Fibroblast of upper back skin (primary cell): ENCODE measurements at regions not wholly inside any gene's neighbourhood (a gene's known extent, or its start where the extent isn't known, plus 50 kb on each side); places are given as distances from the start of the nearest gene placed in this dataset.

ENCODE experiments used
- DNase-seq: peaks from one replicate; pipeline ENCODE4 v3.0.0-alpha.2; 2013

GRCh38 chr16:5379954-5380353 lies 282.4 kb upstream of the EEF2KMT start:
- DNase-seq = no peak

DNA sequence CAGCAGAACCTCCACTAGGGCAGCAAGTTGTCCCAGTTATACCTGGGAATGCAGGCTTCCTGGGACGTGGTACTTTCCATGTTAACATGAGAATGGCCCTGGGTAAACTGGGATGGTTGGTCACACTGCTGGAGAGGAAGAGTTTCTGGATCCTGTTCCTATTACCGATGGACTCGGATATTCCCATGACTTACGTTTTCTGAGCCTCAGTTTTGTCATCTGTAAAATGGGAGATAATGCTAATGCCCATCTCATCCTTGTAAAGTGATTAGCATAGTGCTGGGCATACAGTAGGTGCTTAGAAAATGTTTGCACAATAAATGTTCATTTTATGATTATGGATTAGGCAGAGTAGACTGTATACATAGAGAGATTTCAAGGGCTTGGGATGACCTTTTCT lies 280.9 kb upstream of the EEF2KMT start:
- no peak for DNase-seq

DNA sequence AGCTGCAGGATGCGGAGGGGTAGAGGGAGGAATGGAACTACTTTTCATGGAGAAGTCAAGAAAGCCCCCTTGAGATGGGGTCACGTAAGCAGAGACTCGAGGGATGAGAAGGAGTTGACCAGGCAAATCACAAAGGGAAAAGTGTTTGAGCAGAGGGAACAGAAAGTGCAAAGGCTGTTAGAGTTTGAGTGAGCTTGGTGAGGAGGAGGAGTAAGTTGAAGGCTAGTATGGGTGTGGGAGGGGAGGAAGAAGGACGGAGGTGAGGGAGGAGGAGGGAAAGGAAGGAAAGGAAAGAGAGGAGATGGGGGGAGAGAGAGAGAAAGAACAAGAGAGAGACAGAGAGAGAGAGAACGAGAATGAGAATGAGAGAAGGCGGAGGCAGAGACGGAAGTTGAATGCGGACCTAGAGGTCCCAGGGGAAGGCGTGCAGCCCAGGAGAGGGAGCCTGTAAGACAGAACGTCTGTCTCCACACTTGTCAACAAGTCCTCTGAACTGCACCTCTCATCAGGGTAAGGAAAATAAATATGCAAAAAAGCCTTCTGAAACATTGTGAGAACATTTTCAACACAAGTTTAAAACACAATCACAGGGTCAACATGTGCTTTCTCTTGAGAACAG lies 279.8 kb upstream of the EEF2KMT start:
- DNase-seq = no peak

DNA sequence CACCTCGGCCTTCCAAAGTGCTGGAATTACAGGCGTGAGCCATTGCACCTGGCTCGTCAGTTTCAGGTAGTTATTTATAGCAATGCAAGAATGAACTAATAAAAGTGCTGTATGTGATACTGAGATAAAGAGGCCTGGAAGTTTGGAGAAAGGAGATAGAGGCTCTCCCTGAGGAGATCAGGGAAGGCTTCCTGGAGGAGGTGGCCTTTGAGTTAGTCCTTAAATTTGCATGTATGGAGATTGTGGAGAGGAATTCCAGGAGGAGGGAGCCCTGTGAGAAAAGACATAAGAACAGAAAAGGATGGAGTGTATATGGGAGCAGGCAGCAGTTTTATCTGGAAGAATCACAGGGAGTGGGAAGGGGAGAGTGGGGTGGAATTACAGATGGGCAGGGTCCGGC lies 276.6 kb upstream of the EEF2KMT start:
- no peak for DNase-seq

- no peak for DNase-seq
These were observed 270.4 kb upstream of the EEF2KMT start for GRCh38 chr16:5367951-5368350.

DNA sequence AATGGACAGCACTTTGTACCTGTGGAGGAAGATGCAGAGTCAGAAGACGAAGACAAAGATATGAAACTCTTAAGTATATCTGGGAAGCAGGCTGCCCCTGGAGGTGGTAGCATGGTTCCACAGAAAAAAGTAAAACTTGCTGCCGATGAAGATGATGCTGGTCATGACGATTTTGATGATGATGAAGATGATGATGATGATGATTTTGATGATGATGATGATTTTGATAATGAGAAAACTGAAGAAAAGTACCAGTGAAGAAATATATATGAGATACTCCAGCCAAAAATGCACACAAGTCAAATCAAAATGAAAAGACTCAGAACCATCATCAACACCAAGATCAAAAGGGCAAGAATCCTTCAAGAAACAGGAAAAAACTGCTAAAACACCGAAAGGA lies 268.5 kb upstream of the EEF2KMT start:
- no peak for DNase-seq

DNA sequence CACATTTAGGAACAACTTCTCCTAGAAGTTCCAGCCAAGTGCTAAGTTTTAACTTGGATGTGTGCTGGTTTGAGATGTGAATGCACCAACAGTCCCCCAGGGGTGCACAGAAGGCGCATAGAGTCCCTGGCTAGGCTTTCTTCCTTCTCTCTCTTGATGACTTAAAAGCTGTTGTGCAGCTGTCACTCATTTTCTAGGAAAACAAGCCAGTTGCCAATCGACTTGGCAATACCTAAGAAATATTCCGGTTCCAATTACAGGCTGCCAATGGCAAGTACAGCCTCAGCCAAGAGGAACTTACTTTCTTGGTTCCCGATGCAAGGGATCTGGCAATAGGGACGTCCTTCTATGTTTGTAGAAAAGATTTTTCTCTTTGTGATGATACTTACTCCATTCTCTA lies 266.6 kb upstream of the EEF2KMT start:
- no peak for DNase-seq

DNA sequence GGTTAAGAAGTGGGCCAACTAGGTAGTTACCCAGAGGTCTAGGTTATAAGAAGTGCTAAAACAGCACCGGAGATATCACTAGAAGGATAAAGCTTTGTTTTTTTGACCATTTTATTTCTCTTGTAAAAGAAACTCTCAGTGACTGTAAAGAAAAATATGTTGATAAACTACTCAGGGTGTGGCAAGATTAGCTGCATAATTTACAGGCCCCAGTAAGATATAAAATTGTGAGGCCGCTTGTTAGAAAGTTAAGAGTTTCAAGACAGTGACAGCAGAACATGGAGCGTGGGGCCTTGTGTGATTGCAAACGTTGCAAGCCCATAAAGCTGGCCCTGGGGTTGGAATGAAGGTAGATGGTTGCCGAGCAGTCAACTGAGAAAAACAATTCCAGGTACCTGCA lies 263.7 kb upstream of the EEF2KMT start:
- no peak for DNase-seq

- no peak for DNase-seq
These were observed 257.1 kb upstream of the EEF2KMT start for GRCh38 chr16:5354645-5355044.

GRCh38 chr16:5349670-5350517 lies 252.3 kb upstream of the EEF2KMT start:
- no peak for DNase-seq

DNA sequence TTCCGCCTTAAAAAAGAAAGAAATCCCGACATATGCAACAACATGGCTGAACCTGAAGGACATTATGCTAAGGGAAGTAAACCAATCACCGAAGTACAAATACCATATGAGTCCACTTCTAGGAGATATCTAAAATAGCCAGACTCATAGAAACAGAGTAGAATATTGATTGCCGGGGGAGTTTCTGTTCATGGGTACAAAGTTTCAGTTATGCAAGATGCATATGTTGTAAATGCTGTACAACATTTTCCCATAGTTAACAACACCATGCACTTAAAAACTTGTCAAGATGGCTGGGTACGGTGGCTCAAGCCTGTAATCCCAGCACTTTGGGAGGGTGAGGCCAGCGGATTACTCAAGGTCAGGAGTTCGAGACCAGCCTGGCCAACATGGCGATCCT lies 251.5 kb upstream of the EEF2KMT start:
- DNase-seq = no peak

GRCh38 chr16:5347561-5347960 lies 250.0 kb upstream of the EEF2KMT start:
- DNase-seq = no peak

DNA sequence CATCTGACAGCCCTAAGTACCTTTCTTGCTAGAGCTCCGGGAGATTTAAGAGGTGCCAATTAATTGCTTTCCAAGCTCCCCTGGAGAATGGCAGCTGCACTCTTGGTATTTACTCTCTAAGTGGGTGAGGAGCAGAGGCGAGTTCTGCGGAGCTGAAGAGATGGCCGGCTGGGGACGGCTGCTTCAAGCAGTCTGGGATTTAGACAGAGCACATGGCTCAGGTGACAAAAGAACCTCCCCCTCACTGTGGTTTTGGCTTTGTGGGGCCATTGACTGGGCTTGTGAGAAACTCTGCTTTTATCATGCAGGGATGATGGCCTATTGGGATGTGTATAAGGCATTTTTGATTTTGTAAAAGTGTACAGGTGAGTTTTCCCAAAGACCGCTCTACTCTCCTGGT lies 239.3 kb upstream of the EEF2KMT start:
- DNase-seq = no peak

DNA sequence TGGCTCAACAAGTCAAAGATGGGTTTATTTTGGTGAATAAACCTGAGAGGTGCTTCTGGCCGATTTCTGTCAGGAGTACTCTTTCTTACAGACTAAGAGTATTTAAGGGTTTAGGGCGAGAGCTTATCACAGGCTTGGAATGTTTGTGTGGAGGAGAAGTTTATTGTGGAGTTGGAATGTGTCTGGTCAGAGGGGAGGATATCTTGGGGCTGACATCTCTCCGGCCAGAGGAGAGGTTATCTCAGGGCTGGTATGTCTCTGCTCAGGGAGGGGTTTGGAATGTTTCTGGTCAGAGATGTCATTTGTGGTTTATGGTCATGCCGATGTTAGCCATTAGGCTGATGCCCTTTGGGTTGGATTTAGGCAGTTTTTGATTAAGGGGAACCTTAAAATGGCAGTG lies 236.4 kb upstream of the EEF2KMT start:
- DNase-seq = no peak

DNA sequence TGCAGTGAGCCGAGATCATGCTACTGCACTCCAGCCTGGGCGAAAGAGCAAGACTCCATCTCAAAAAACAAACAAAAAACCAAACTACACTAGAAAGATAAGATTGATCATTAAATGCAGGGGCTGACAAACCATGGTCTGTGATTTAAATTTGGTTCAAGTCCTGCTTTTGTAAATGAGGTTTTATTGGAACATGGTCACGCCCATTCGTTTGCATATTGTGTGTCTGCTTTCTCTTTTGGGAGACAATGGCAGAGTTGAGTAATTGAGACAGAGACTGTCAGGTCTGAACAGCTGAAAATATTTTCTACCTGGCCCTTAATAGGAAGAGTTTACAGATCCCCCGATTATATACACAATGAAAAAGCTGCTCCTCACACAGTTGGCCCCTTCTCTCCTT lies 235.5 kb upstream of the EEF2KMT start:
- DNase-seq = no peak

- DNase-seq = no peak
These were observed 232.5 kb upstream of the EEF2KMT start for GRCh38 chr16:5330058-5330457.

DNA sequence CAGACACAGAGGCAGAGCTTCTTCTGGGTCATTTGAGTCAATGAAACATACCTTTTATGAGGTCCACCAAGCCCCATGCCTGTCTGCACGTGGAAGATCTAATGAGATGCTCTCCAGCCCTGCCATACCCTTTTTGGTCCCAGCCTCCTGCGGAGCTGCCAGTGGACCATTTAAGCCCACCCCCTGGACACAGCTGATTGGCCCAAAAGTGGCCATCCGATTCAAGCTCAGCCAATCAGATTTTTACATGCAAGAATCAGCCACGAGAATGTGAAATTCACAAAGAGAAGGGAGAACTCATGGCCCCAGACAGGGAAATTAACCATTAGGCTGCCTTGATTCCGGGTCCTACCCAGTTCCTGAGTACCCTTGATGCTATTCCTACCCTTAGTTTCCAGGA lies 231.0 kb upstream of the EEF2KMT start:
- DNase-seq = no peak

DNA sequence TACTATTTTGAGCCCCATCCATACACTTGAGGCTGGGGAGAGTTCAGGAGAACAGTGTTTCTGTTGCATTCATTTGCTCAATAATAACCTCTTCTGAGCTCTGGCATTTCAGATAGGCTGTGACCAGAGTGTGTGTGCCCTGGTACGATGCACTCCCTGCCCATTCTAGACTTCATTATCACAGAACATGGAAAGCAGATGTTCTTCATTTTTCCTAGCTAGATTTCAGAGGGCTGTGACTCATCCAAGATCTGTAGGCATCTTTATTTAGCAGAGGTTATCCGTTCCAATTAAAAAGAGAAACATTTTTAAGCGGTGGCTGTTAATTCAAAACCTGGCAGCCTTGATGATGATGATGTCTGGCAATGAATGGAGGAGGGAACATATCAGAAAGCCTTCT lies 228.8 kb upstream of the EEF2KMT start:
- DNase-seq = no peak

DNA sequence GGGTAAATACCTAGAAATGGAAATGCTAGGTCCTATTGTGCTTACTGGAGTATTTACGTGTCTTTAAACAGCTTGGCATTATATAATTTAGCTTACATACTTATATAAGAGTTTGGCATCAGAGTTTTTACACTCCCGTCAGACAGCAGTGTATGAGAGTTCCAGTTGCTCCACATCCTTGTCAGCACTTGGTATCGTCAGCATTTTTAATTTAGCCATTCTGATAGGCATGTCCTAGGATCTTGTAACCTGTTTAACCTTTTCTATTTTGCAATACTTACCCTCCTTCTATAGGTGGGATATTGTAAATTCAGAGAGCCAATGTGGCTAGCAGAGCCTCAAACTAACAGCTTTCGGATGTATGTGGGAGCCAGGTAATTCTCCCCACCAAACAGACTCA lies 228.3 kb upstream of the EEF2KMT start:
- no peak for DNase-seq

DNA sequence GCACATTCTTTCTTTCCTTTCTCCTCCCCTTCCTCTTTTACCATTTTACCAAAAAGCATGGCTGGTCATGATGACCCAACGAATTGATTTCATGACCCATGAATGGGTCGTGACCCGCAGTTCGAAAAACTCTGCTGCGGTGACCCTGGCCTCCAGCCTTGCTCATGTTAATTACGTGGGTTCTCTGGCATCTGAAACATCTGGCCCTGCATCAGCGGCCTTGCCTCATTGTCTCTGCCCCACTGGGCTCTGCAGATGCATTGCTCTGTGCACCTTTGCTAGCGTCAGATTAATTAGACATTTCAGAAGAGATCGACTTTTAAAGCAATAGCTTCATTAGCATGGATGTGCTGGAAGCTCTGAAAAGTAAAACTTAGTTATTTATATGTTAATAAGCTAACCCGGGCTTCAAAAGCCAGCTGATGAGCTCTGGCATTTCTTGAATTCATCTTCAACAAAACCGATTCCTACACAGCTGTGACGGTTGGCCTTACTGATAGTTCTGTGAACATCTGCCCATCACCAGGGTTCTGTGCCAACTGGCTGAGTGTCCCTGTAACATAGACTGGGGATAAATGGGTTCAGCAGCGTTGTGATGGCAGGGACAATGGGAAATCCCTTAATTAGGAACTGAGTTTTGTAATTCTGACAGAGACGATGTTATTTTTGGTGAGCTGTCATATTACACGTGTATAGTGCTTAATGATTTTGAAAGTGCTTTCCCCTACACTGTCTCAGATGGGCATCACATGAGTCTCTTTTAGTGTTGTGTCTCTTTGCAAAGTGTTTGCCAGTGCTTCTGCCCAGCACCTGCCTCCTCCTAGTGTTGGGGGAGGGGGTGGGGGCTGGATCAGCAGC lies 225.9 kb upstream of the EEF2KMT start:
- no peak for DNase-seq

- DNase-seq = peak; percentile 20
These were observed 224.3 kb upstream of the EEF2KMT start for GRCh38 chr16:5321930-5322329.

DNA sequence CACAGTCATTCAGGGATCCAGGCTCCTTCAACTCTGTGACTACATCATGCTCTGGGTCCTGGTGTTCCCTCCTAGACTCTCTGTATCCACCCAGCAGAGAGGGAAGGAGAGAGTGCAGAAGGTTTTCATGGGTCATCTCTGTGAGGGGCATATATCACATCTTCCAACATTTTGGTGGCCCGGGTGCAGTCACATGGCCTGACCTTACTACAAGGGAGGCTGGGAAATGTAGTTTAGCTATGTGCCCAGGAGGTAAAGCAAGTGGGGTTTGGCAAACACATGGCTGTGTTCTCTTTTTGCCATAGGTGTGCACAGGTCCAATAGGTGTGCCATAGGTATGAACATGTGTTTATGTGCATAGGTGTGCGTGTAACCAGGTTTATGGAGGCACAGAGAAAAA lies 222.2 kb upstream of the EEF2KMT start:
- DNase-seq = no peak

DNA sequence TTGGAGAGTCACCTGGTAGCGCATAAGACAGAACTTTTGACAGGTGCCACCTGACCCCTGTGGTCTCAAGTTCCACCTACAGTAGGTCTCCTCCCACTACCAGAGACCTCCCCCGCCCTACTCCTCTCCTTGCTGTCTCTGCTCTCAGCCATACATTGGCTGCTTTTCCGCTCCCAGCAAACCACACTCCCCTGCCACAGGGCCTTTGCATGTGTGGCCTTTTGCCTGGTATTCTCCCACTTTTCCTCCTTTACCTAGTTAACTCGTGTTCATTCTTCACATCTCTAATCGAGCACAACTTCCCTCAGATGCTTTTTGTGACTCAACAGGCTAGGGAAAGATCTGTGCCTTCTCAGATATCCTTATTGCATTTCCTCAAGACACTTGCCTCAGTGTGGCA lies 218.3 kb upstream of the EEF2KMT start:
- no peak for DNase-seq

GRCh38 chr16:5314377-5314776 lies 216.8 kb upstream of the EEF2KMT start:
- no peak for DNase-seq
